SW 1271 (cell line): ENCODE measurements at regions not wholly inside any gene's neighbourhood (a gene's known extent, or its start where the extent isn't known, plus 50 kb on each side); places are given as distances from the start of the nearest gene placed in this dataset.

ENCODE experiments used
- DNase-seq, 2 experiments: peaks; one replicate each; lab custom pipeline; 2025; lab: John Stamatoyannopoulos, UW

- no peak for DNase-seq
Measured at GRCh38 chr12:93243689-93244513, 133.8 kb upstream of the NUDT4 start.

DNA sequence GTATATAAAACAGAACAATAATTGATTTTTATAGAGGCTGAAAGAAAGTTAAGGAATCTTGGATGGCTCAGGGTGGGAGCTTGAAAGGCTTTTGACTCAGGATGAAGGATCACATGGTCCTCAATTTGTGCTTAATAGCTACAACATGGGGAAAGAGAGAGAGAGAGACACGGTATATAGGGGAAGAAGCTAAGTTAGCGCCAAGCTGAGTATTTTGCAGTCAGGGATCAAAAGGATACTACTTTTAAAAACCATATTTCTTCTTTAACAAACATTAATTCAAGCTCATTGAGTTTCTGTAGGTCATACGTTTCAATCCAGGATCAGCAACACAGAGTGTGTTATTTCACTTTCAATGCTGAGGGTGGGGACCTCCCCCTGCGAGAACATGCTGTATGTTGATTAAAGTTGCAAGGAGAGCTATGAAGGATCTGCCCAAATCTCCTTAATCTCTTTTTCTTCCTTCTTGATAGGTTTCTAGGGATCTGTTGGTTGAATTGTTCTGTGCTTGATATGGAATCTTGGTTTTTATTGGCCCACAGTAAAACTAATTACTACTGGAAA, 133.1 kb upstream of the NUDT4 start:
- no peak for DNase-seq

GRCh38 chr12:93245543-93245942, 132.2 kb upstream of the NUDT4 start:
- DNase-seq = no peak

DNA sequence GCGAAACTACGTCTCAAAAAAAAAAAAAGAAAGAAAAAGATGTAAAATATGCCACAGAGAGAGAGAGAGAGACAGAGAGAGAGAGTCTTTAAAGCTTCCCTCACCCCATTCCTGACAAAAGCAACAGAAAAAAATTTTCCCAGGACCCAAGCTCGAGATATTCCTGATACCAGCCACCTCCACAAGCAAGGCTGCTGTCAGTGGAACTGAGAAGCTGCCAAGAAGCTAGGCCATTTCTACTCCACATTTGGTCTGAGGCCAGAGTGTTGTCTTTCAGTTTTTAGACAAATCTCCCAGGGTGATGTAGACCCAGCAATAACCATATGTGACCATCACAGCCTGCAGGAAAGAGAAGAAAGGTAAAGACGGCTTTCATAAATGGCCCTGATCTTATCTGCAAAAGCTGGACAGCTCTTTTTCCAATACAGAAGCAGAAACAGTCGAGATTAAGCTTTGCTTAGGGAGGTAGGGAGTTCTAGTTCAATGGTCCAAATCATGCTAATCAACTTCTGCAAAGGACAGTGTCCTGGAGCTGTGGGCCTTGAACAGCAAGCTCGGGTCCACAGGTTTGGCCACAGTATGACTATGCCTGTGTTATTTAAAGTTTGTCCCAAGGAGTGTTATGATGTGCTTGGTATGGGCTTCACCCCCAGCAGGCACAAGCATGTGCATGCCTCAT, 130.3 kb upstream of the NUDT4 start:
- no peak for DNase-seq

- DNase-seq = no peak
Measured at GRCh38 chr12:93252221-93252620, 125.5 kb upstream of the NUDT4 start.

DNA sequence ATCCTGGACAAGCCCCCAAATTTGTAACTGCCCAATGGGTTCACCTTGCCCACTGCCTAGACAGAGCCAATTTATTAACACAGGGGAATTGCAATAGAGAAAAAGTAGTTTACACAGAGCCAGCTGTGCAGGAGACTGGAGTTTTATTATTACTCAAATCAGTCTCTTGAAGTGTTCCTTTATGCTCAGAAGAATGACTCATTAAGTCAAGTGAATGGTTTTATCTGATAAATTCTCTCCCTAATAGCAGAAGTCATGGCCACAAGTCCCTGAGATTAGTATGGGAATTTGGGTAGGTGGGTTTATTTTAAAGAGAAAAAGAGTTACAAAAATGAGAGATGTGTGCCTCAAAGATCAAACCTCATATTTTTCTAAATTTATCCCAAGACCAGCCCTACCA, 122.8 kb upstream of the NUDT4 start:
- no peak for DNase-seq

DNA sequence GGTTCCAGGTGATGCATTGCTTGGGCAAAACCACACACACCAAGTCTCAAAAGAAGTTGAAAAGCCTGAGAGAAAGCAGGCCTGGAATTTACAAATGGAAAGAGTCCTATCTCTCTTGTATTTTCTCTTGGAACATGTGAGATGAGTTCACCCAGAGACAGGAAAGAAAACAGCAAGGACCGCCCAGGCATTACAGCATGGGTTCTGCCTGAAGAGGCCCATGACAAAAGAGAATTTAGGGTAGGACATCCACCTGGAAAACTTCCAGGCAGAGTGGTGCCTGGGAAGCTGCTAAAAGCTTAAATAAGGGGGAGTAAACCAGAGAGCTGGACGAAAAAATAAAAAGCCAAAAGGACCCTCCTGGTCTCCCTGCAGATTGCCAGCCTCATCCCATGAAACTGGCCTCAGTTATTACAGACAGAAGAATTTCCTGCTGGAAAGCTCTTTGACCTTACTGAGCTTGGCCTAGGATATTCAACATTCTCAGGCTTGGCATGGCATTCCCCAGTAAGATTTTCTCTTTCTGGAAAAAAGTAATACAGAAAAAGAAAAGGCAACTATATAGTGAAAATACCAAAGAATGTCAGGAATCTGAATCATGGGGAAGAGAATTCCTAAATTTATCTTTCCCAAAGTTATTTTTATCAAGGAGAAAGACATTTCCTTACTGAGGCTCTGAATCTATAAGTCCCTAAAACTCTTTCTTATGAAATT, 121.3 kb upstream of the NUDT4 start:
- DNase-seq = no peak

DNA sequence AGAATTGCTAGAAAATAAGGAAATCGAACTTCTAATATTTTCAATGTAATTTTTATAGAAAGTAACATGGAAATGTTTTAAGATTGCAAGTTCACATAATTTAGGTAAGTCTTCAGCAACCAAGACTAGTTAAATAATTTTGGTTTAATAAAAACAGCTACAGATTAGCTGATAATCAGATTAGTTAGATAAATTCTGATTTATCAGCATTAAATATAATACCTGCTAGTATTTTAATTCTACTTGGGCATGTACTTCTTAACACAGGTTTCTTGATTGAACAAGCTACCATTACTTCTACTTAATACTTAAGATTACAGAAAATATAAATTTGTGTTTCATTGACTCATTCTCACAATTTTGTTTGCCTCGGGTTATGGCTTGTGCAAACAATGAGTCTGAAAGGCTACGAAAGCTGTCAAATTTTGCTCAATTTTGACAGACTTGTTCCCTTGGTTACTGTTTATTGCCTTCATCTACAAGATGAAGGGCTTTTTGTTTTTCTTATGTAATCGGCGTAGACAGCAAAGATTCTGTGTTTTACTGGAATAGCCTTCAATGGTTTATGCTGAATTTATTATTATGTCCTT, 116.1 kb upstream of the NUDT4 start:
- no peak for DNase-seq

DNA sequence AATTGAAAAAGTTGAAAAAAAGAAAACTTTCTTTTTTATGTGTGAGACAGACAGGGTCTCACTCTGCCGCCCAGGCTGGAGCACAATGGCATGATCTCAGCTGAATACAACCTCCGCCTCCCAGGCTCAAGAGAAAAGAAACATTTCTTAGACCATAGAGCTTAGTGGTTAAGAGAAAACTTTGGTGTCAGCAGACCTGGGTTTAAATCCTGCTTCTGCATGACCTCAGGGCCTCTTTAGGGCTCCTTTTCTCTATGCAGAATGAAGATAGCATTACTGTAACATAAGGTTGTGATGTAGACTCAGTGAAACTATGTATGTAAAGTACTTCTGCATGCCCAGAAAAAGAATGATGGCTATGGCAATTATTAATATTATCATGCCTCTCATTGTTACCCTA, 104.7 kb upstream of the NUDT4 start:
- no peak for DNase-seq

- no peak for DNase-seq
Measured at GRCh38 chr12:93273834-93274564, 103.7 kb upstream of the NUDT4 start.

GRCh38 chr12:93274937-93275336, 102.8 kb upstream of the NUDT4 start:
- no peak for DNase-seq

- DNase-seq = no peak
Measured at GRCh38 chr12:93275589-93275988, 102.1 kb upstream of the NUDT4 start.

GRCh38 chr12:93279565-93280412, 97.9 kb upstream of the NUDT4 start:
- no peak for DNase-seq

GRCh38 chr12:93287149-93287548, 90.6 kb upstream of the NUDT4 start:
- DNase-seq = peak in 1 of 2 experiments; percentile 34

DNA sequence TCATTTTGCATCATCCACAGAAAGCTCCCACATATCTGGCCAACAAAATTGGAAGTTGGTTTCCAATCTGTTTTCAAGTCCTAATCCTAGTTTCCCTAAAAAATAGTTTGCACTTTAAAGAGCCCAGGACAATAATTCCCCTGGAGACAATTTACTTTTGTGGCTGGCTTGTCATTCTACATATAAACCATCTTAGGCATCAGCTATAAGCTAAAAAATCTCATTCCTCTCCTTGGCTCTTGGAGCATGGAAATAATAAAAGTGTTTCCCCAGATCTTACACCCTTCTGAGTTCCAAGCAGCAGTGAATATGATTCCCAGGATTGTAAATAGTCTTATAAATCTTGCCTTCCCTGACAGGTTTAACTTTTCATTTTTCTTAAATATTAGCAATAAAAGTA, 89.1 kb upstream of the NUDT4 start:
- DNase-seq = no peak

DNA sequence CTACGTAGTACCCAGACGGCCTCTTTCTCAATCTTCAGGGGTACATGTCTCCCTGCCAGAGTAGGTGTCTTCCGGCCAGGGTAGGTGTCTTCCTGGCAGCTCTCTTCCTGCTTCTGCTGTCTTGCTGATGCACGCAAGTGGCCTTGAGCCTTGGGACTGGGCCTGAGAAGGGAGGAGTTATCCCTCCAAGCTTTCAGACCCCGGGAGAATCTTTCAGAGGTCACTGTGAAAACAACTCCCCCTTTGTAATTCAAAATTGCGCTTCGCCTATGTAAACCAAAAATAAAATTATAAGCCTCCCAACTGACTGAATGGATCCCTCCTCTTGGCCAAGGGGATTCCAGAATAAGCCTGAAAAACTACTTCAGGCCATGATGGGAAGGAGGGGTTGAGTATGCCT, 87.3 kb upstream of the NUDT4 start:
- DNase-seq = no peak

- no peak for DNase-seq
Measured at GRCh38 chr12:93292213-93292612, 85.5 kb upstream of the NUDT4 start.

DNA sequence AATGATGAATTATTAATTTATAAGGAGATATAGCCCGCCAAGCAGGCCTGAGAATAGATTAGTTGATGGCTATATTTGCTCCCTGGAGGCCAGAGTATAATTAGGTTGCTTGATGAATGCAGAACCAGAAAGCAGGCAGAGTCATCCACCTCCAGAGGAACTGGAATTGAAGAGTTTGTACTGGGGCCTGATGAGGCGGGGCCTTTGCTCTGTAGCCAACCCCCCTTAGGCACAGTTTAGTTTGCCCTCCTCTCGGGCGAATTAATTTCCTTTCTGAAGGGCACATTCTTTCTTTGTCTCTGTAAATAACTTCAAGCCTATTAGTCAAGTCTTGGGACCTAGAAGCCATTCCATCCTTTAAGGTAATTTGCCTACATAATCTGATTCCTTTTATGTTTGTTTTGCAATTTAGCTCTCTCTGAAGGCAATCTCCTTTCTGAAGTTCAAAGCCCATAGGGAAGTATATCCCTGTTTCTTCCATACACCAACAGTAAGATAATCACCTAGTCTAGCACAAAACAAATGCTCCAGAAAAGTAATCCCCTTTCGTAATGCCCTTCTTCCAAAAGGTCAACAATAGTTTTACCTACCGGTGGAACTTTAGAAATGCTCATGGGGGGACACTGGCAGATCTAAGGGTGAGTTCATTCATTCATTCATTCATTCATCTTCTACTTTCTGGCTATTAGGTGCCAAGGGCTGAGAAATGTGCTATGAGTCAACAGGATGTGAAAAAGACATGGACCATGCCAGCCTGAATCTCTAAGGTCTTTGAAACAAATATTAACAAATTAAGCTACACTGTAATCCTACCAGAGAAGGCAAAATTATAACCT, 84.8 kb upstream of the NUDT4 start:
- DNase-seq = no peak

GRCh38 chr12:93297032-93297431, 80.7 kb upstream of the NUDT4 start:
- DNase-seq = no peak

- DNase-seq = no peak
Measured at GRCh38 chr12:93297536-93297935, 80.2 kb upstream of the NUDT4 start.
